Testis (tissue), 2 donors: ENCODE measurements at regions not wholly inside any gene's neighbourhood (a gene's known extent, or its start where the extent isn't known, plus 50 kb on each side); places are given as distances from the start of the nearest gene placed in this dataset.

ENCODE experiments used
- DNase-seq: peaks from one replicate; pipeline ENCODE4 v3.0.0-alpha.2; 2019
- H3K27ac ChIP-seq, 2 donors: fragments of 200-600 bp; sonication (generic); one replicate each; pipeline ENCODE4 v1.5.1; 2019
- H3K27me3 ChIP-seq: fragments of 200-600 bp; sonication (generic); one replicate; pipeline ENCODE4 v1.5.1; 2019
- H3K36me3 ChIP-seq: fragments of 200-600 bp; sonication (generic); one replicate; pipeline ENCODE4 v1.5.1; 2017; ENCODE audit warnings: low read depth; ENCODE audit errors: missing control alignments
- H3K4me1 ChIP-seq: fragments of 200-600 bp; sonication (generic); one replicate; pipeline ENCODE4 v1.5.1; 2019
- H3K4me3 ChIP-seq, 2 donors: fragments of 200-600 bp; sonication (generic); one replicate each; pipeline ENCODE4 v1.5.1; 2017 to 2019
- H3K9me3 ChIP-seq: fragments of 200-600 bp; sonication (generic); one replicate; pipeline ENCODE4 v1.5.1; 2017
- POLR2A ChIP-seq: fragments of 450-650 bp; IDR thresholded peaks from one replicate; pipeline ENCODE4 v1.6.1; 2017; ENCODE audit warnings: antibody characterized with exemption, mild to moderate bottlenecking, moderate library complexity
- WGBS, 2 donors: methylation state at CpG; one replicate each; pipeline ENCODE4 v1.1.5; 2018; 5-methylcytosine and 5-hydroxymethylcytosine counted together
- intact Hi-C: fragments of 100-400 bp; cut with DNase I; formaldehyde crosslinking; loops from one replicate; pipeline ENCODE4 v1.15.1; 2023; ENCODE audit warnings: low total_unique reads
- TF ChIP-seq, protein P1 (sequence below), 3 experiments: fragments of 450-650 bp in 2 of 3; fragments of 200-600 bp in 1 of 3; sonication (generic) in 1 of 3; IDR thresholded peaks; one replicate each; pipeline ENCODE4 v1.5.1; 2016 to 2019; ENCODE audit warnings: antibody characterized with exemption in 3 of 3, mild to moderate bottlenecking in 2 of 3, moderate library complexity in 1 of 3

DNA sequence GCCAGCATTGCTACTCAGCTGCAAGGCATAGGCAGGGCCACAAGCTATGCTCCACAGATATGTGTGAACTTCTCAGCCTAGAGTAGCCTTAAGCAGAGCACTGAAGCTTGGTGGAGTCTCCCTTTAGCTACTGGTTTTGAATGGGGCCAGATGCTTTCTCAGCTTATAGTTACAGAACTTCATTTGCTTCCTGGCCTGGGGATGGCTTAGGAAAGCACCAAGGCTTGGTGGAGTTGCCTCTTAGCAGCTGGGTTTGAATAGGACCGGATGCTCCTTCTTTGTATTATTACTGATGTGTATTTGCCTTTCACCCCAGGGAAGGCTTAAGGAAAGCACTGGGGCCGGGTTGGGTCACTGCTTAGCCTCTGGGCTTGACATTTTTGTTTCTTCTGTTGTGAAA is 497.8 kb upstream of the SEMA6A start:
- no peak overlapping the region for H3K4me3 ChIP-seq
- no peaks in the 10 kb centered on the region for H3K27me3 ChIP-seq
- no peak for DNase-seq
- TF ChIP-seq POLR2A = no peak
- TF ChIP-seq, protein P1, sequence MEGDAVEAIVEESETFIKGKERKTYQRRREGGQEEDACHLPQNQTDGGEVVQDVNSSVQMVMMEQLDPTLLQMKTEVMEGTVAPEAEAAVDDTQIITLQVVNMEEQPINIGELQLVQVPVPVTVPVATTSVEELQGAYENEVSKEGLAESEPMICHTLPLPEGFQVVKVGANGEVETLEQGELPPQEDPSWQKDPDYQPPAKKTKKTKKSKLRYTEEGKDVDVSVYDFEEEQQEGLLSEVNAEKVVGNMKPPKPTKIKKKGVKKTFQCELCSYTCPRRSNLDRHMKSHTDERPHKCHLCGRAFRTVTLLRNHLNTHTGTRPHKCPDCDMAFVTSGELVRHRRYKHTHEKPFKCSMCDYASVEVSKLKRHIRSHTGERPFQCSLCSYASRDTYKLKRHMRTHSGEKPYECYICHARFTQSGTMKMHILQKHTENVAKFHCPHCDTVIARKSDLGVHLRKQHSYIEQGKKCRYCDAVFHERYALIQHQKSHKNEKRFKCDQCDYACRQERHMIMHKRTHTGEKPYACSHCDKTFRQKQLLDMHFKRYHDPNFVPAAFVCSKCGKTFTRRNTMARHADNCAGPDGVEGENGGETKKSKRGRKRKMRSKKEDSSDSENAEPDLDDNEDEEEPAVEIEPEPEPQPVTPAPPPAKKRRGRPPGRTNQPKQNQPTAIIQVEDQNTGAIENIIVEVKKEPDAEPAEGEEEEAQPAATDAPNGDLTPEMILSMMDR (IDR thresholded peaks at IDR 0.05) = no peak
- H3K9me3 ChIP-seq = no peaks in the 10 kb centered on the region
- no peak overlapping the region for H3K27ac ChIP-seq
- WGBS, 2 donors = 84 to 97% methylated on average over 2 of the region's 2 CpGs
- H3K4me1 ChIP-seq = no peaks in the 10 kb centered on the region
- H3K36me3 ChIP-seq = no peaks in the 10 kb centered on the region
- intact Hi-C loops = no loop called here

DNA sequence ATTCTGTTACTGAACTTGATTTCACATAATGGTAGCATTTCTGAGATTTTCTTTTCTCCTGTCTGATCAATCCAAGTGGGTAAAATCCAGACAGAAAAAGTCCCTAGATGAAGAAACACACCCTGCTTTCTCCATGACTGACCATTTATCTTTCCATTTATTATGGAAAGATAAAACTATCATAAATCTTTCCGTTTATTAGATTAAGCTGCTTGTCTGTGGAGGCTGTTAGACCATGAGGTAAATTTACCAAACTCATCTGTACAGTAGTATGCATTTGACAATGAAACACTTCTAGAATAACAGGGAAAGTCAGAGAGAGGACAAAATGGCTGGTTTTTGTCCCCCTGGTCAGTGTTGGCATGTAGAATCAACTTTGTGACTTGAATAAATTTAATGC is 491.2 kb upstream of the SEMA6A start:
- TF ChIP-seq POLR2A = no peak
- TF ChIP-seq, protein P1 (IDR thresholded peaks at IDR 0.05) = no peak
- WGBS, 2 donors = 60 to 69% methylated on average over 1 of the region's 1 CpG
- Histone ChIP-seq H3K4me3 (no peak overlapping the region), H3K36me3 (no peaks in the 10 kb centered on the region), H3K27me3 (no peaks in the 10 kb centered on the region), H3K27ac (no peak overlapping the region), H3K4me1 (no peaks in the 10 kb centered on the region), H3K9me3 (no peaks in the 10 kb centered on the region)
- DNase-seq = no peak
- intact Hi-C loops = no loop called here

DNA sequence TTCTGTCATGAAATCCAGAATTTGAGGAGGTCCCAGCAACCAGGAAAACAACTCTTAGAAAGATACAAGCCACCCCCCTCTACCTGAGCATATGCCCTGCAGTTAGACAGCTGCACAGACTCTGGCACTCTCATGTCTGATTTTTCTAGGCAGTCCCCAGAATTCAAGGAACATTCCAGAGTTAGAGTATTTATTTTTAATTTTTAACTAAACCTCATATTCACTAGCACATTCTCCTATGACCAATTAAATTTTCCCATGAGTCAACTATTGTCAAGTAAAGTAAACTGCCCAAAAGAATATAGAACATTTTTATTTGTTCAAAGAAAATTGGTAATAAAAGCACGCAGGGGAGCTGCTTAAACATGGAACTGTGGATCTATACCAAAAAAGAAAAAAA is 490.5 kb upstream of the SEMA6A start:
- Histone ChIP-seq H3K4me3 (no peak overlapping the region), H3K4me1 (no peaks in the 10 kb centered on the region), H3K9me3 (no peaks in the 10 kb centered on the region), H3K36me3 (no peaks in the 10 kb centered on the region), H3K27me3 (no peaks in the 10 kb centered on the region), H3K27ac (no peak overlapping the region)
- WGBS, 2 donors = 75 to 88% methylated on average over 1 of the region's 1 CpG
- TF ChIP-seq, protein P1 (IDR thresholded peaks at IDR 0.05) = no peak
- no peak for TF ChIP-seq POLR2A
- no peak for DNase-seq
- intact Hi-C loops = no loop called here

DNA sequence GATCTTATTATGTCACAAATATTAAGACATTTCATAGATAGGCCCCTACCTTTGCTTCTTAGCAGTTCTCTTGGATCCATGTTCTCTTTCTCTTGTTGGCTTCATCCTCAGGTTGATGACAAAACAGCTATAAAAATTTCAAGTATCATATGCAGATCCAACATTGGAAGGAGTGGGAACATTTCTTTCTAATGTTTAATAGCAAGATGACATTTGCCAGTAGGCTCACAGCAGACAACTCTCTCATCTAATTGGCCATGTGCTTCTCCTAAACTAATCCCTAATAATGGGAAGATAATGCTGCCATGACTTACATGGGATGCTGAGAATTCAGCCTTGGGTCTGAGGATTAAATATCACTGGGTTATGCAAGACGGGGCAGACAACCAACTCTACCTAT is 485.5 kb upstream of the SEMA6A start:
- H3K4me3 ChIP-seq = no peak overlapping the region
- no peak overlapping the region for H3K27ac ChIP-seq
- no peaks in the 10 kb centered on the region for H3K36me3 ChIP-seq
- no peaks in the 10 kb centered on the region for H3K9me3 ChIP-seq
- no peaks in the 10 kb centered on the region for H3K27me3 ChIP-seq
- no peaks in the 10 kb centered on the region for H3K4me1 ChIP-seq
- 96 to 100% methylated on average over 1 of the region's 1 CpG for WGBS, 2 donors
- DNase-seq = no peak
- intact Hi-C loops = no loop called here
- TF ChIP-seq POLR2A = no peak
- TF ChIP-seq, protein P1 (IDR thresholded peaks at IDR 0.05) = no peak

DNA sequence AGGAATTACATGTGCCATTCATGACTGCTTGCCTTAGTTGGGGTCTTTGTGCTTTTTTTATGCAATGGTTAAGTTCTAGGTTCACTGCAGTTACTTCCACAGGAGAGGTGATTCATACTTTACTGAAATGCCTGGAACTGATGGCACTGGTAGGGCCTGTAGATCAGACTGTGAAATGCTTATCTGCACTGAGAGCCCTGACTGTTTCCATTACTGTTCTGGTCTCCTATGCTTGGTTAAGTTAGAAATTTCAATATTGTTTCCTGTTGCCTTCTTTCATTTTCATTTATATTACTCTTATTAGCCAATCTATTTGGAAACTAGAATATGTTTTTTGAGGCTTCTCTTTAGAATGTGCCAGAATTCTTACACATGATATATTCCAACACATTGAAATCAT is 484.1 kb upstream of the SEMA6A start:
- DNase-seq = no peak
- Histone ChIP-seq H3K4me3 (no peak overlapping the region), H3K27ac (no peak overlapping the region), H3K4me1 (no peaks in the 10 kb centered on the region), H3K27me3 (no peaks in the 10 kb centered on the region), H3K36me3 (no peaks in the 10 kb centered on the region), H3K9me3 (no peaks in the 10 kb centered on the region)
- no peak for TF ChIP-seq POLR2A
- TF ChIP-seq, protein P1 (IDR thresholded peaks at IDR 0.05) = no peak
- intact Hi-C loops = no loop called here
